ENCODE measurements at regions not wholly inside any gene's neighbourhood (a gene's known extent, or its start where the extent isn't known, plus 50 kb on each side); places are given as distances from the start of the nearest gene placed in this dataset.

DNA sequence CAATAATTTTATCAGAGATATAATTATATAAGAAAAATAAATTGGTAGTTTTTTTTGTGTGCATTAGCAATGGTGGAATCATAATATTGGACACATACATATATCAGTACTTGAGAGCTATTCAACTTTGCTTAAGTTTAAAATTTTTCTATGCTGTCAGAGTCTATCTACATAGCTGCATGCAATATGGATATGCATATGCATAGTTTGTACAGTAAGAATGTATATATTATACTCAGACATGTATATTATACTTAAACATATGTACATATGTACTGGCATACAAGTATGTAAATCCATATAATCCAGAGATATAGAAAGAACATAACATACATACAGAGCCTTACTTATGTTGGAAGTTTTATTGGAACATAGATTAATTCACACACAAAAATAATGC is 1043.2 kb downstream of the EFNB2 start:
- no peak overlapping the region for H3K4me3 ChIP-seq (ENCODE audit: low read depth in 1 of 2, low read length in 1 of 2)
- no peaks in the 10 kb centered on the region for H3K9me3 ChIP-seq
- no peak overlapping the region for H3K27ac ChIP-seq
- H3K4me1 ChIP-seq (ENCODE audit: control insufficient read depth in 1 of 2, insufficient read depth in 1 of 2, low read depth in 1 of 2, low read length in 1 of 2), result no peaks in the 10 kb centered on the region
- no peaks in the 10 kb centered on the region for H3K27me3 ChIP-seq
- H3K36me3 ChIP-seq, result no peaks in the 10 kb centered on the region
- TF ChIP-seq, protein P1, sequence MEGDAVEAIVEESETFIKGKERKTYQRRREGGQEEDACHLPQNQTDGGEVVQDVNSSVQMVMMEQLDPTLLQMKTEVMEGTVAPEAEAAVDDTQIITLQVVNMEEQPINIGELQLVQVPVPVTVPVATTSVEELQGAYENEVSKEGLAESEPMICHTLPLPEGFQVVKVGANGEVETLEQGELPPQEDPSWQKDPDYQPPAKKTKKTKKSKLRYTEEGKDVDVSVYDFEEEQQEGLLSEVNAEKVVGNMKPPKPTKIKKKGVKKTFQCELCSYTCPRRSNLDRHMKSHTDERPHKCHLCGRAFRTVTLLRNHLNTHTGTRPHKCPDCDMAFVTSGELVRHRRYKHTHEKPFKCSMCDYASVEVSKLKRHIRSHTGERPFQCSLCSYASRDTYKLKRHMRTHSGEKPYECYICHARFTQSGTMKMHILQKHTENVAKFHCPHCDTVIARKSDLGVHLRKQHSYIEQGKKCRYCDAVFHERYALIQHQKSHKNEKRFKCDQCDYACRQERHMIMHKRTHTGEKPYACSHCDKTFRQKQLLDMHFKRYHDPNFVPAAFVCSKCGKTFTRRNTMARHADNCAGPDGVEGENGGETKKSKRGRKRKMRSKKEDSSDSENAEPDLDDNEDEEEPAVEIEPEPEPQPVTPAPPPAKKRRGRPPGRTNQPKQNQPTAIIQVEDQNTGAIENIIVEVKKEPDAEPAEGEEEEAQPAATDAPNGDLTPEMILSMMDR (IDR thresholded peaks at IDR 0.05), result no peak

DNA sequence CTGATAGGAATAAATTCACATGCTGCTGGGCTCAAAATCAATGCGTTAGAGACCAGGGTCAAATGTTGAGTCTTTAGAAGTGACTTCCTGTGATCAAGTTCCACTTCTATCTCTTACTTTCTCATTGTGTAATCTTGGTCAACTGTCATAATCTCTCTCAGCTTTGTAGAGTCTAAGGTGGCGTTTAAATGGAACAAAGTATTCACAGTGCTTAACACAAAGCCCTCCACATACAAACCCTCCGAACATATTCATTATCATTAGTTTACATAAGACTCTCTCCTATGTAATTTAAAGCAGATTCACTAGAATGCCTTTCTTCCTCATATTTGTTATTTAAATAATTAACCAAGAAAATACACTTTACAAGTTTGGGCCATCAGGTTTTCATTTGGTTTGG is 1044.1 kb downstream of the EFNB2 start:
- H3K9me3 ChIP-seq, result no peaks in the 10 kb centered on the region
- H3K36me3 ChIP-seq, result no peaks in the 10 kb centered on the region
- H3K27ac ChIP-seq, result no peak overlapping the region
- H3K4me1 ChIP-seq (ENCODE audit: control insufficient read depth in 1 of 2, insufficient read depth in 1 of 2, low read depth in 1 of 2, low read length in 1 of 2), result no peaks in the 10 kb centered on the region
- TF ChIP-seq, protein P1 (IDR thresholded peaks at IDR 0.05), result no peak
- H3K4me3 ChIP-seq (ENCODE audit: low read depth in 1 of 2, low read length in 1 of 2), result no peak overlapping the region
- H3K27me3 ChIP-seq, result no peaks in the 10 kb centered on the region

DNA sequence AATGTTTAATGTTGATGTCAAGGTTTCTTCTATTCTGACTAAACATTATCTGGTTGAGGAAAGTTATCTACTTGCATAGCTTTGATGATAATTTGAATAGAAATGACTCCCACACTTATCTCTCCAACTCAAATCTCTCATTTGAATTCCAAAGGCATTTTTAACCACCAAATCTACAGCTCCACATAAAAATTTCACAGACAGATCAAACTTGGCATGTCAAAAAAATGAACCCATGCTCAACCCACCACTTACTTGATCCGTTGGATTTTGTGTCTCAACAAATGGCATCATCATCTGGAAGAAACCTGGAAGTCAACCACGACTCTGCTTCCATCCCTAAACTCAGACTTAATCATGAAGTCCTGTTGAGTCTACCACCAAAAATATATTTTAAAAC is 1050.4 kb downstream of the EFNB2 start:
- Histone ChIP-seq H3K4me1 (ENCODE audit: control insufficient read depth in 1 of 2, insufficient read depth in 1 of 2, low read depth in 1 of 2, low read length in 1 of 2) (no peaks in the 10 kb centered on the region), H3K9me3 (no peaks in the 10 kb centered on the region), H3K27me3 (no peaks in the 10 kb centered on the region), H3K4me3 (ENCODE audit: low read depth in 1 of 2, low read length in 1 of 2) (no peak overlapping the region), H3K36me3 (no peaks in the 10 kb centered on the region), H3K27ac (no peak overlapping the region)
- TF ChIP-seq, protein P1 (IDR thresholded peaks at IDR 0.05), result no peak

DNA sequence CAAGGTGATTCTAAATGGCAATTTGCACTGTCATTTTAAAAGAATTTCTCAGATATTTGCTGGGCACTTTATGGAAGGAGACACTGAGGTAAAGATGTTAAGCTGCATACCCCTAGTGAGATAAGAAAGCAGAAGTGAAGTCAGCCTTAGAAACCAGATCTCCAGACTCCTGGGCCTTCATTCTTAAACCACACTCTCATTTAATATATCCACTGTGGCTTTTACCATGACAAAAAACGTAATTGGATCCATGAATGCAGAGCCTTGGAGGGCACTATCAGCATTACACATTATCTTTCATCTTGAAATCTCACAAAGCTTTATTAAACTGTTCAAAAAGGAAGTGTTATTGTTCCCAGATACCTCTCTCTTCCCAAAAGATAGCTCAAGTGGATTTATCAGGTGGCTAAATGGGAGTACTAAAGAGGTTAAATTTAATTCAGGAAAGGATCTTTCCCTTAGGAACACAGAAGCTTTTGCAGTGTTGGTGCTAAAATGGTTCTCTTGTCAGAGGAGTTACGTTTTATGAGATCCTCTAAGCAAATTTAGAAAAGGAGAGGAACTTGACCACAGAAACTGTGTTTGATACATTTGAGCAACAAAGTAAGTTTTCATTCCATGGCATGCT is 1060.4 kb downstream of the EFNB2 start:
- no peak overlapping the region for H3K27ac ChIP-seq
- TF ChIP-seq, protein P1 (IDR thresholded peaks at IDR 0.05), result no peak
- H3K4me1 ChIP-seq (ENCODE audit: control insufficient read depth in 1 of 2, insufficient read depth in 1 of 2, low read depth in 1 of 2, low read length in 1 of 2), result no peaks in the 10 kb centered on the region
- H3K27me3 ChIP-seq, result no peaks in the 10 kb centered on the region
- no peaks in the 10 kb centered on the region for H3K9me3 ChIP-seq
- H3K36me3 ChIP-seq, result no peaks in the 10 kb centered on the region
- H3K4me3 ChIP-seq (ENCODE audit: low read depth in 1 of 2, low read length in 1 of 2), result no peak overlapping the region

DNA sequence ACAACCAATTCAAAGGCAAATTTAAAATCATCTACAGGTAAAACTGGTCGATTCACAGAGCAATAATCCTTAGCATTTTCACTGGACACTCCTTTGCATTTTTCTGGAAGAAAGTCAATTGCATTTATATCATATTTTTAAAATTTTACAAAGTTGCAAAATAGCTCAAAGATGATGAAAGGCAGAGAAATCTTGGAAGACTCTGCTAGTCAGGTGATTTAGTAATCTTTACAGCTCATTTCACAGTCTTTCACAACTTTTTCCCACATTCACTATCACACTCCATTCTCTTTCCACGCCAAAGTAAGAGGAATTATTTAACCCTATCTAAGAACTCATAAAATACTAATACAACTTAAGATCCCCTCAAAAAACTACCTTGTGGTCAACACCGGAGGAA is 1063.8 kb downstream of the EFNB2 start:
- Histone ChIP-seq H3K4me3 (ENCODE audit: low read depth in 1 of 2, low read length in 1 of 2) (no peak overlapping the region), H3K27ac (no peak overlapping the region)

More for the DNA sequence above, 1063.8 kb downstream of the EFNB2 start:
- no peaks in the 10 kb centered on the region for H3K9me3 ChIP-seq
- no peaks in the 10 kb centered on the region for H3K27me3 ChIP-seq
- TF ChIP-seq, protein P1 (IDR thresholded peaks at IDR 0.05), result no peak
- no peaks in the 10 kb centered on the region for H3K36me3 ChIP-seq
- H3K4me1 ChIP-seq (ENCODE audit: control insufficient read depth in 1 of 2, insufficient read depth in 1 of 2, low read depth in 1 of 2, low read length in 1 of 2), result no peaks in the 10 kb centered on the region

Data from neutrophil (primary cell).